Uterus (tissue), 2 donors: ENCODE measurements at regions not wholly inside any gene's neighbourhood (a gene's known extent, or its start where the extent isn't known, plus 50 kb on each side); places are given as distances from the start of the nearest gene placed in this dataset.
"Not testable (repeated sequence)": the region's sequence is repeated elsewhere in the genome, so short reads cannot be mapped to it uniquely, and the experiment has no call there.

Experiments
- CTCF ChIP-seq, 4 experiments: fragments of 200-600 bp in 2 of 4; fragments of 450-650 bp in 2 of 4; sonication (generic) in 2 of 4; IDR thresholded peaks; one replicate each; pipeline ENCODE4 v1.5.1; 2016 to 2019; ENCODE audit warnings: antibody characterized with exemption in 4 of 4, mild to moderate bottlenecking in 2 of 4, moderate library complexity in 1 of 4
- POLR2A ChIP-seq, 2 donors: fragments of 450-650 bp; IDR thresholded peaks; one replicate each; pipeline ENCODE4 v1.6.1; 2016; ENCODE audit warnings: antibody characterized with exemption in 2 of 2, mild to moderate bottlenecking in 1 of 2, moderate library complexity in 1 of 2

GRCh38 chr18:42378854-42379253 lies 423.8 kb downstream of the PIK3C3 start:
- TF ChIP-seq CTCF, POLR2A (IDR thresholded peaks at IDR 0.05): not testable (repeated sequence)
